A549 (cell line): ENCODE measurements at regions not wholly inside any gene's neighbourhood (a gene's known extent, or its start where the extent isn't known, plus 50 kb on each side); places are given as distances from the start of the nearest gene placed in this dataset.

ENCODE experiments used
- ATAC-seq, 2 experiments: fragments of 200-7000 bp in 1 of 2; fragments of >200 bp in 1 of 2; cut with Nextera tagmentation in 1 of 2; cut with Tn5 transposase in 1 of 2; 3 replicates each; pipeline versions ENCODE4 v1.8.0 to v1.9.1; 2018 to 2020; ENCODE audit warnings: mild to moderate bottlenecking in 1 of 2, moderate library complexity in 1 of 2
- CTCF ChIA-PET: fragments of 300-600 bp; sonication (Branson Sonifier 250); formaldehyde crosslinking; extraction: SDS; loops from one replicate; lab custom pipeline; 2021; ENCODE audit warnings: antibody characterized with exemption, inconsistent platforms; lab: Yijun Ruan, JAX
- POLR2A ChIA-PET: fragments of 350-600 bp; formaldehyde crosslinking; extraction: SDS; loops from one replicate; lab custom pipeline; 2021; ENCODE audit warnings: antibody characterized with exemption, inconsistent platforms; lab: Yijun Ruan, JAX
- DNase-seq, 2 experiments: peaks; one replicate each; pipeline versions ENCODE4 v3.0.0 to v3.0.0-alpha.2; 2011 to 2016; ENCODE audit warnings: low read depth in 1 of 2, low spot score in 1 of 2
- FAIRE-seq: peaks from 2 replicates; lab custom pipeline; 2011; peaks lifted over from hg19 to GRCh38; lab: Jason Lieb, UNC
- H3K27ac ChIP-seq, 2 experiments: fragments of >200 bp; sonication (Bioruptor Twin); formaldehyde crosslinking; 3 replicates each; pipeline ENCODE4 v1.5.1; 2016 to 2017
- H3K4me1 ChIP-seq: fragments of >200 bp; sonication (Bioruptor Twin); formaldehyde crosslinking; 3 replicates; pipeline ENCODE4 v1.6.1; 2016
- H3K4me2 ChIP-seq: fragments of >200 bp; sonication (Bioruptor Twin); formaldehyde crosslinking; 3 replicates; pipeline ENCODE4 v1.6.1; 2016
- H3K4me3 ChIP-seq: fragments of >200 bp; sonication (Bioruptor Twin); formaldehyde crosslinking; 3 replicates; pipeline ENCODE4 v1.5.1; 2016
- H3K9me3 ChIP-seq: fragments of >200 bp; sonication (Bioruptor Twin); formaldehyde crosslinking; 3 replicates; pipeline ENCODE4 v1.6.1; 2016
- CBX2 ChIP-seq: fragments of 200-600 bp; sonication (generic); IDR thresholded peaks from 2 replicates; pipeline ENCODE4 v1.6.1; 2016; ENCODE audit warnings: low read depth, mild to moderate bottlenecking, borderline replicate concordance
- CBX8 ChIP-seq: fragments of 200-600 bp; sonication (generic); IDR thresholded peaks from 2 replicates; pipeline ENCODE4 v1.6.1; 2016
- CEBPB ChIP-seq, 2 experiments: fragments of >200 bp in 1 of 2; sonication (Bioruptor Twin) in 1 of 2; formaldehyde crosslinking in 1 of 2; IDR thresholded peaks; 2 replicates each; pipeline ENCODE4 v1.6.1; 2012 to 2016
- EHF ChIP-seq: fragments of 250-450 bp; sonication (Bioruptor Pico); IDR thresholded peaks from 2 replicates; pipeline ENCODE4 v1.5.0; 2020; ENCODE audit warnings: mild to moderate bottlenecking
- EHMT2 ChIP-seq: fragments of 200-600 bp; sonication (generic); IDR thresholded peaks from 2 replicates; pipeline ENCODE4 v1.6.1; 2016; ENCODE audit warnings: antibody characterized with exemption, low read depth, mild to moderate bottlenecking, moderate library complexity
- FOSB ChIP-seq: fragments of 250-450 bp; sonication (Bioruptor Pico); IDR thresholded peaks from 2 replicates; pipeline ENCODE4 v1.5.0; 2020; ENCODE audit warnings: mild to moderate bottlenecking, moderate library complexity
- FOXS1 ChIP-seq: fragments of 250-450 bp; sonication (Bioruptor Pico); IDR thresholded peaks from 2 replicates; pipeline ENCODE4 v1.5.0; 2020; ENCODE audit warnings: mild to moderate bottlenecking, moderate library complexity
- HOXA7 ChIP-seq: fragments of 250-450 bp; sonication (Bioruptor Pico); IDR thresholded peaks from 2 replicates; pipeline ENCODE4 v1.5.0; 2020; ENCODE audit warnings: mild to moderate bottlenecking, moderate library complexity
- HOXB5 ChIP-seq: fragments of 250-450 bp; sonication (Bioruptor Pico); IDR thresholded peaks from 2 replicates; pipeline ENCODE4 v1.5.0; 2020; ENCODE audit warnings: mild to moderate bottlenecking, moderate library complexity
- KDM1A ChIP-seq: fragments of 200-600 bp; sonication (generic); IDR thresholded peaks from 2 replicates; pipeline ENCODE4 v1.6.1; 2016; ENCODE audit warnings: low read depth, mild to moderate bottlenecking
- MAFK ChIP-seq: fragments of 450-650 bp; IDR thresholded peaks from 2 replicates; pipeline ENCODE4 v1.6.1; 2014; ENCODE audit not compliant: partially characterized antibody
- MAZ ChIP-seq: fragments of 150-350 bp; IDR thresholded peaks from 2 replicates; pipeline ENCODE4 v1.6.1; 2014; ENCODE audit warnings: antibody characterized with exemption, low read depth, low read length, borderline replicate concordance
- NFE2L2 ChIP-seq: fragments of 150-350 bp; conservative IDR thresholded peaks from 2 replicates; pipeline ENCODE4 v1.6.1; 2014; ENCODE audit warnings: low read length
- NR3C1 ChIP-seq: fragments of >200 bp; sonication (Bioruptor Twin); formaldehyde crosslinking; IDR thresholded peaks from 3 replicates; pipeline ENCODE4 v1.6.1; 2017
- PHF8 ChIP-seq: fragments of 200-600 bp; sonication (generic); IDR thresholded peaks from 2 replicates; pipeline ENCODE4 v1.6.1; 2016; ENCODE audit warnings: low read depth, mild to moderate bottlenecking, antibody characterized with exemption, moderate library complexity, borderline replicate concordance
- POLR2AphosphoS2 ChIP-seq: conservative IDR thresholded peaks from 2 replicates; pipeline ENCODE4 v1.6.1; 2012; ENCODE audit warnings: low read length, improper control_type of control experiment, inconsistent platforms
- RAD21 ChIP-seq, 2 experiments: fragments of >200 bp in 1 of 2; sonication (Bioruptor Twin) in 1 of 2; formaldehyde crosslinking in 1 of 2; IDR thresholded peaks in 1 of 2; conservative IDR thresholded peaks in 1 of 2; 2 replicates in 1 of 2; 3 replicates in 1 of 2; pipeline ENCODE4 v1.6.1; 2012 to 2018; ENCODE audit warnings: inconsistent platforms in 1 of 2
- RARB ChIP-seq: fragments of 250-450 bp; sonication (Bioruptor Pico); IDR thresholded peaks from 2 replicates; pipeline ENCODE4 v1.8.0; 2021; ENCODE audit warnings: mild to moderate bottlenecking, moderate library complexity
- RCOR1 ChIP-seq: fragments of 150-350 bp; IDR thresholded peaks from 2 replicates; pipeline ENCODE4 v1.6.1; 2014; ENCODE audit warnings: antibody characterized with exemption, low read length, low read depth
- REST ChIP-seq: fragments of 200-600 bp; sonication (generic); IDR thresholded peaks from 2 replicates; pipeline ENCODE4 v1.6.1; 2016; ENCODE audit warnings: antibody characterized with exemption, mild to moderate bottlenecking, moderate library complexity
- RFX5 ChIP-seq: fragments of 450-650 bp; IDR thresholded peaks from 2 replicates; pipeline ENCODE4 v1.7.1; 2014; ENCODE audit warnings: antibody characterized with exemption, mild to moderate bottlenecking, moderate library complexity
- RNF2 ChIP-seq: fragments of 200-600 bp; sonication (generic); IDR thresholded peaks from 2 replicates; pipeline ENCODE4 v1.6.1; 2016; ENCODE audit warnings: low read depth, mild to moderate bottlenecking, antibody characterized with exemption, moderate library complexity, borderline replicate concordance
- TP53 ChIP-seq: fragments of 250-450 bp; sonication (Bioruptor Pico); IDR thresholded peaks from 2 replicates; pipeline ENCODE4 v1.5.0; 2021; ENCODE audit warnings: mild to moderate bottlenecking, moderate library complexity
- USF2 ChIP-seq: fragments of 450-650 bp; IDR thresholded peaks from 2 replicates; pipeline ENCODE4 v1.6.1; 2014; ENCODE audit warnings: antibody characterized with exemption
- ZNF302 ChIP-seq: fragments of 250-450 bp; sonication (Bioruptor Pico); IDR thresholded peaks from 2 replicates; pipeline ENCODE4 v1.9.0; 2021; ENCODE audit warnings: inconsistent platforms, mild to moderate bottlenecking, moderate library complexity
- WGBS: methylation state at CpG from one replicate; pipeline ENCODE4 v1.1.6; 2017; ENCODE audit errors: missing lambda C conversion rate; 5-methylcytosine and 5-hydroxymethylcytosine counted together
- TF ChIP-seq, protein P1 (sequence below): fragments of >200 bp; sonication (Bioruptor Twin); formaldehyde crosslinking; IDR thresholded peaks from 3 replicates; pipeline ENCODE4 v1.5.1; 2016
- TF ChIP-seq, protein P2 (sequence below): IDR thresholded peaks from 2 replicates; pipeline ENCODE4 v1.6.1; 2012

- H3K4me1 ChIP-seq = no peaks in the 10 kb centered on the region
- no peak overlapping the region for H3K4me3 ChIP-seq
- no peak overlapping the region for H3K27ac ChIP-seq
- WGBS = 36% methylated on average over 4 of the region's 4 CpGs
- CTCF ChIA-PET = no interaction called here
- no peak for FAIRE-seq
- POLR2A ChIA-PET = no interaction called here
- no peak for TF ChIP-seq RARB (CRISPR knock-in tag)
- no peak for TF ChIP-seq RNF2
- no peak for TF ChIP-seq NFE2L2
- TF ChIP-seq HOXB5 = no peak
- TF ChIP-seq FOXS1 = no peak
- TF ChIP-seq HOXA7 (CRISPR knock-in tag) = no peak
- TF ChIP-seq FOSB = no peak
- TF ChIP-seq ZNF302 (CRISPR knock-in tag) = no peak
- no peak for TF ChIP-seq RCOR1
- no peak for TF ChIP-seq MAFK
- no peak for TF ChIP-seq CBX8
- no peak for DNase-seq
- H3K9me3 ChIP-seq = no peaks in the 10 kb centered on the region
- H3K4me2 ChIP-seq = no peak overlapping the region
- no peak for ATAC-seq
These were observed 83.4 kb upstream of the KLHL13 start for GRCh38 chrX:118199997-118200396.

DNA sequence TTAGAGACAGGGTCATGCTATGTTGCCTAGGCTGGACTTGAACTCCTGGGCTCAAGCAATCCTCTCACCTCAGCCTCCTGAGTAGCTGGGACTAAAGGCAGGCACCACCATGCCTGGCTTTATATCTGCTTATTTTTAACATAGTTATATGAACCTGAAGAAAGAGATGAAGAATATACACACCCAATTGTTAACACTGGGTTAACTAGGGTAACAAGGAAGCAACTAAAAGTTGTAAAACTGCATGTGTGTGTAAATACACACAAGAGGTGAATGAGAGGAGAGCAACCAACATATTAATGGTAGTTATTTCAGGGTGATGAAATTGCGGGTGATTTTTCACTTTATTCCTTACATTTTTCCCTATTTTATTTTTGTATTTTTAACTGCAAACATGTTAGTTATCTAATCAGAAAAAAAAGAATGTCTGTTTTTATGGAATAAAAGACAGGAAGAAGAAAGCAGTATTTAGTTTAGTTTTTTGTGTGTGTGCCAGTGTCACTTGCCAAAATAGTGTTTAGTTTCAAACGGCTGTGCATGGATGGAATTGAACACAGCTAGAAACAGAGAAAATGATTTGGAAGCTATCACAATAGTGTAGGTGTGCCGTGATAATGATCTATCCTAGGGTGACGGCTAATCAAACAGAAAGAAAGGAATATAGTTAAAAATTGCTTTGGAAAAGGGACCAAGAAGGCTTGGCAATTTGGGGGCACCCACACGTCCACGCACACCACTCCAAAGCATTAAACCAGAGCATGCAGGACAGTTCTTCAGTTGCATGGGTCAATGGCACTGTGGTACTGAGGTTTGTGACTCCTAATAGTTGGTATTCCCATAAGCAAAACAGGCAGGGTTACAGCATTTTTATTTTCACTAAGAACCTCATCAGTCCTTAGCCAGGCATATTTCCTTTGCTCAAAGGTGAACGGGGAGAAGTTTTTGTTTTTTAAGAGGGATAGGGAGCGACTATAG is 89.1 kb upstream of the KLHL13 start:
- FAIRE-seq (peak; percentile 80), DNase-seq (no peak), ATAC-seq (no peak)
- ChIA-PET CTCF (no interaction called here), POLR2A (no interaction called here)
- Histone ChIP-seq H3K27ac (no peak overlapping the region), H3K9me3 (no peaks in the 10 kb centered on the region), H3K4me3 (no peak overlapping the region), H3K4me1 (no peaks in the 10 kb centered on the region), H3K4me2 (no peak overlapping the region)
- TF ChIP-seq NR3C1 = no peak
- TF ChIP-seq TP53 (CRISPR knock-in tag) = no peak
- no peak for TF ChIP-seq PHF8
- no peak for TF ChIP-seq USF2
- no peak for TF ChIP-seq REST
- TF ChIP-seq POLR2AphosphoS2 = no peak
- no peak for TF ChIP-seq RNF2
- 35% methylated on average over 8 of the region's 8 CpGs for WGBS

- ChIA-PET CTCF (no interaction called here), POLR2A (no interaction called here)
- Histone ChIP-seq H3K27ac (no peak overlapping the region), H3K4me3 (no peak overlapping the region), H3K4me1 (no peaks in the 10 kb centered on the region), H3K4me2 (no peak overlapping the region), H3K9me3 (no peaks in the 10 kb centered on the region)
- no peak for FAIRE-seq
- no peak for DNase-seq
- ATAC-seq = no peak
- WGBS = 18% methylated on average over 3 of the region's 3 CpGs
- TF ChIP-seq KDM1A = no peak
- no peak for TF ChIP-seq RAD21 (conservative IDR thresholded peaks at IDR 0.05 in 1 of 2, IDR thresholded peaks at IDR 0.05 in 1 of 2)
- TF ChIP-seq, protein P1, sequence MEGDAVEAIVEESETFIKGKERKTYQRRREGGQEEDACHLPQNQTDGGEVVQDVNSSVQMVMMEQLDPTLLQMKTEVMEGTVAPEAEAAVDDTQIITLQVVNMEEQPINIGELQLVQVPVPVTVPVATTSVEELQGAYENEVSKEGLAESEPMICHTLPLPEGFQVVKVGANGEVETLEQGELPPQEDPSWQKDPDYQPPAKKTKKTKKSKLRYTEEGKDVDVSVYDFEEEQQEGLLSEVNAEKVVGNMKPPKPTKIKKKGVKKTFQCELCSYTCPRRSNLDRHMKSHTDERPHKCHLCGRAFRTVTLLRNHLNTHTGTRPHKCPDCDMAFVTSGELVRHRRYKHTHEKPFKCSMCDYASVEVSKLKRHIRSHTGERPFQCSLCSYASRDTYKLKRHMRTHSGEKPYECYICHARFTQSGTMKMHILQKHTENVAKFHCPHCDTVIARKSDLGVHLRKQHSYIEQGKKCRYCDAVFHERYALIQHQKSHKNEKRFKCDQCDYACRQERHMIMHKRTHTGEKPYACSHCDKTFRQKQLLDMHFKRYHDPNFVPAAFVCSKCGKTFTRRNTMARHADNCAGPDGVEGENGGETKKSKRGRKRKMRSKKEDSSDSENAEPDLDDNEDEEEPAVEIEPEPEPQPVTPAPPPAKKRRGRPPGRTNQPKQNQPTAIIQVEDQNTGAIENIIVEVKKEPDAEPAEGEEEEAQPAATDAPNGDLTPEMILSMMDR = no peak
- TF ChIP-seq RFX5 = no peak
- TF ChIP-seq CEBPB (IDR thresholded peaks at IDR 0.05) = no peak
- TF ChIP-seq CBX8 = no peak
- no peak for TF ChIP-seq EHMT2
- no peak for TF ChIP-seq MAZ
- TF ChIP-seq CBX2 = no peak
- TF ChIP-seq TP53 (CRISPR knock-in tag) = no peak
- TF ChIP-seq EHF (CRISPR knock-in tag) = no peak
- TF ChIP-seq, protein P2, sequence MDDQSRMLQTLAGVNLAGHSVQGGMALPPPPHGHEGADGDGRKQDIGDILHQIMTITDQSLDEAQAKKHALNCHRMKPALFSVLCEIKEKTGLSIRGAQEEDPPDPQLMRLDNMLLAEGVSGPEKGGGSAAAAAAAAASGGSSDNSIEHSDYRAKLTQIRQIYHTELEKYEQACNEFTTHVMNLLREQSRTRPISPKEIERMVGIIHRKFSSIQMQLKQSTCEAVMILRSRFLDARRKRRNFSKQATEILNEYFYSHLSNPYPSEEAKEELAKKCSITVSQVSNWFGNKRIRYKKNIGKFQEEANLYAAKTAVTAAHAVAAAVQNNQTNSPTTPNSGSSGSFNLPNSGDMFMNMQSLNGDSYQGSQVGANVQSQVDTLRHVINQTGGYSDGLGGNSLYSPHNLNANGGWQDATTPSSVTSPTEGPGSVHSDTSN = no peak
These were observed 91.3 kb upstream of the KLHL13 start for GRCh38 chrX:118207831-118208453.
